Ishikawa (cell line): ENCODE measurements at regions not wholly inside any gene's neighbourhood (a gene's known extent, or its start where the extent isn't known, plus 50 kb on each side); places are given as distances from the start of the nearest gene placed in this dataset.

Experiments used
- CEBPB ChIP-seq: IDR thresholded peaks from 2 replicates; pipeline ENCODE4 v1.6.1; 2012
- EGR1 ChIP-seq: IDR thresholded peaks from 2 replicates; pipeline ENCODE4 v1.6.1; 2012
- RAD21 ChIP-seq: IDR thresholded peaks from 2 replicates; pipeline ENCODE4 v1.6.1; 2012; ENCODE audit warnings: low read depth
- TCF12 ChIP-seq: IDR thresholded peaks from 2 replicates; pipeline ENCODE4 v1.6.1; 2012; ENCODE audit warnings: low read depth
- TEAD4 ChIP-seq: IDR thresholded peaks from 2 replicates; pipeline ENCODE4 v1.6.1; 2012
- YY1 ChIP-seq: IDR thresholded peaks from 2 replicates; pipeline ENCODE4 v1.6.1; 2012; ENCODE audit warnings: low read depth
- TF ChIP-seq, protein P1 (sequence below): IDR thresholded peaks from 2 replicates; pipeline ENCODE4 v1.6.1; 2012; ENCODE audit warnings: low read depth, mild to moderate bottlenecking
- TF ChIP-seq, protein P2 (sequence below): IDR thresholded peaks from 2 replicates; pipeline ENCODE4 v1.6.1; 2012

- TF ChIP-seq, protein P1, sequence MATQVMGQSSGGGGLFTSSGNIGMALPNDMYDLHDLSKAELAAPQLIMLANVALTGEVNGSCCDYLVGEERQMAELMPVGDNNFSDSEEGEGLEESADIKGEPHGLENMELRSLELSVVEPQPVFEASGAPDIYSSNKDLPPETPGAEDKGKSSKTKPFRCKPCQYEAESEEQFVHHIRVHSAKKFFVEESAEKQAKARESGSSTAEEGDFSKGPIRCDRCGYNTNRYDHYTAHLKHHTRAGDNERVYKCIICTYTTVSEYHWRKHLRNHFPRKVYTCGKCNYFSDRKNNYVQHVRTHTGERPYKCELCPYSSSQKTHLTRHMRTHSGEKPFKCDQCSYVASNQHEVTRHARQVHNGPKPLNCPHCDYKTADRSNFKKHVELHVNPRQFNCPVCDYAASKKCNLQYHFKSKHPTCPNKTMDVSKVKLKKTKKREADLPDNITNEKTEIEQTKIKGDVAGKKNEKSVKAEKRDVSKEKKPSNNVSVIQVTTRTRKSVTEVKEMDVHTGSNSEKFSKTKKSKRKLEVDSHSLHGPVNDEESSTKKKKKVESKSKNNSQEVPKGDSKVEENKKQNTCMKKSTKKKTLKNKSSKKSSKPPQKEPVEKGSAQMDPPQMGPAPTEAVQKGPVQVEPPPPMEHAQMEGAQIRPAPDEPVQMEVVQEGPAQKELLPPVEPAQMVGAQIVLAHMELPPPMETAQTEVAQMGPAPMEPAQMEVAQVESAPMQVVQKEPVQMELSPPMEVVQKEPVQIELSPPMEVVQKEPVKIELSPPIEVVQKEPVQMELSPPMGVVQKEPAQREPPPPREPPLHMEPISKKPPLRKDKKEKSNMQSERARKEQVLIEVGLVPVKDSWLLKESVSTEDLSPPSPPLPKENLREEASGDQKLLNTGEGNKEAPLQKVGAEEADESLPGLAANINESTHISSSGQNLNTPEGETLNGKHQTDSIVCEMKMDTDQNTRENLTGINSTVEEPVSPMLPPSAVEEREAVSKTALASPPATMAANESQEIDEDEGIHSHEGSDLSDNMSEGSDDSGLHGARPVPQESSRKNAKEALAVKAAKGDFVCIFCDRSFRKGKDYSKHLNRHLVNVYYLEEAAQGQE, result no peak
- TF ChIP-seq TCF12 (no peak), YY1 (no peak), CEBPB (no peak), TEAD4 (no peak), EGR1 (no peak), RAD21 (no peak)
- TF ChIP-seq, protein P2, sequence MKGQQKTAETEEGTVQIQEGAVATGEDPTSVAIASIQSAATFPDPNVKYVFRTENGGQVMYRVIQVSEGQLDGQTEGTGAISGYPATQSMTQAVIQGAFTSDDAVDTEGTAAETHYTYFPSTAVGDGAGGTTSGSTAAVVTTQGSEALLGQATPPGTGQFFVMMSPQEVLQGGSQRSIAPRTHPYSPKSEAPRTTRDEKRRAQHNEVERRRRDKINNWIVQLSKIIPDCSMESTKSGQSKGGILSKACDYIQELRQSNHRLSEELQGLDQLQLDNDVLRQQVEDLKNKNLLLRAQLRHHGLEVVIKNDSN, result no peak
Observed at GRCh38 chr2:23078784-23079434, 306.1 kb upstream of the KLHL29 start.
